ENCODE measurements at regions not wholly inside any gene's neighbourhood (a gene's known extent, or its start where the extent isn't known, plus 50 kb on each side); places are given as distances from the start of the nearest gene placed in this dataset.

DNA sequence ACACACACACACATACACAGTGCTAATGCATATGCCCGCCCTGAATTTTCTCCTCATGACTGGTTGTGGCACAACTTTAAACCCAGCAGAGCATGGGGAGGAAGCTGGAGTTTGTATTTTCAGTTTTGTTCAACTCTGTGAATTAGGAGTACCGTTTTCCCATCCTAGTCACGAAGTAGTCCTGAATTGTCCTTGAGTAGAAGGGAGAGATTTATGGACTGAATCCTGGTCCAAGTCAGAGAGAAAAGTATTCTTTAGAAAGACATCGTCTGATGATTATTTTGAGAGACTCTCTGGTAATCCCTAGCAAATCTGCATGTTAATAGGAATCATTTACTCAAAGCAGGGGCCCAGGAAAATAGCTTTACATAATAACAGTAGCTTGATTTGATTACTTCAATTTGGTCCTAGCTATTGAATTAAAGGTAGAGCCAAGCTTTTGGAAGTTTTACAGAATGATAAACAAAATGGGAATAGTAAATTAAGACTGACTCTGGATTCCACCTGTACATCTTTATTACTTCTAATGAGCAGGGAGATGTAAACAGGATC, 60.5 kb upstream of the OLIG2 start (continued):
- TF ChIP-seq, protein P1, sequence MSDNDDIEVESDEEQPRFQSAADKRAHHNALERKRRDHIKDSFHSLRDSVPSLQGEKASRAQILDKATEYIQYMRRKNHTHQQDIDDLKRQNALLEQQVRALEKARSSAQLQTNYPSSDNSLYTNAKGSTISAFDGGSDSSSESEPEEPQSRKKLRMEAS (CRISPR knock-in tag; IDR thresholded peaks at IDR 0.05) = no peak
- no peak for TF ChIP-seq ZNF121 (CRISPR knock-in tag; IDR thresholded peaks at IDR 0.05)
- TF ChIP-seq FOXP1 (CRISPR knock-in tag; IDR thresholded peaks at IDR 0.05; ENCODE audit: borderline replicate concordance) = no peak
- TF ChIP-seq, protein P2, sequence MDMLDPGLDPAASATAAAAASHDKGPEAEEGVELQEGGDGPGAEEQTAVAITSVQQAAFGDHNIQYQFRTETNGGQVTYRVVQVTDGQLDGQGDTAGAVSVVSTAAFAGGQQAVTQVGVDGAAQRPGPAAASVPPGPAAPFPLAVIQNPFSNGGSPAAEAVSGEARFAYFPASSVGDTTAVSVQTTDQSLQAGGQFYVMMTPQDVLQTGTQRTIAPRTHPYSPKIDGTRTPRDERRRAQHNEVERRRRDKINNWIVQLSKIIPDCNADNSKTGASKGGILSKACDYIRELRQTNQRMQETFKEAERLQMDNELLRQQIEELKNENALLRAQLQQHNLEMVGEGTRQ (CRISPR knock-in tag; IDR thresholded peaks at IDR 0.05) = no peak
- TF ChIP-seq, protein P3, sequence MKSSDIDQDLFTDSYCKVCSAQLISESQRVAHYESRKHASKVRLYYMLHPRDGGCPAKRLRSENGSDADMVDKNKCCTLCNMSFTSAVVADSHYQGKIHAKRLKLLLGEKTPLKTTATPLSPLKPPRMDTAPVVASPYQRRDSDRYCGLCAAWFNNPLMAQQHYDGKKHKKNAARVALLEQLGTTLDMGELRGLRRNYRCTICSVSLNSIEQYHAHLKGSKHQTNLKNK (CRISPR knock-in tag; IDR thresholded peaks at IDR 0.05) = no peak
- TF ChIP-seq ZNF138 (CRISPR knock-in tag; conservative IDR thresholded peaks at IDR 0.05) = no peak
- no peak for TF ChIP-seq ZBTB21 (CRISPR knock-in tag; IDR thresholded peaks at IDR 0.05; ENCODE audit: borderline replicate concordance)
- TF ChIP-seq, protein P4, sequence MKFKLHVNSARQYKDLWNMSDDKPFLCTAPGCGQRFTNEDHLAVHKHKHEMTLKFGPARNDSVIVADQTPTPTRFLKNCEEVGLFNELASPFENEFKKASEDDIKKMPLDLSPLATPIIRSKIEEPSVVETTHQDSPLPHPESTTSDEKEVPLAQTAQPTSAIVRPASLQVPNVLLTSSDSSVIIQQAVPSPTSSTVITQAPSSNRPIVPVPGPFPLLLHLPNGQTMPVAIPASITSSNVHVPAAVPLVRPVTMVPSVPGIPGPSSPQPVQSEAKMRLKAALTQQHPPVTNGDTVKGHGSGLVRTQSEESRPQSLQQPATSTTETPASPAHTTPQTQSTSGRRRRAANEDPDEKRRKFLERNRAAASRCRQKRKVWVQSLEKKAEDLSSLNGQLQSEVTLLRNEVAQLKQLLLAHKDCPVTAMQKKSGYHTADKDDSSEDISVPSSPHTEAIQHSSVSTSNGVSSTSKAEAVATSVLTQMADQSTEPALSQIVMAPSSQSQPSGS (CRISPR knock-in tag; IDR thresholded peaks at IDR 0.05; ENCODE audit: borderline replicate concordance, low read depth) = no peak
- TF ChIP-seq ZNF232 (CRISPR knock-in tag; IDR thresholded peaks at IDR 0.05) = no peak
- TF ChIP-seq CREB1 (CRISPR knock-in tag; IDR thresholded peaks at IDR 0.05) = no peak
- no peak for TF ChIP-seq SMAD4 (CRISPR knock-in tag; IDR thresholded peaks at IDR 0.05)

DNA sequence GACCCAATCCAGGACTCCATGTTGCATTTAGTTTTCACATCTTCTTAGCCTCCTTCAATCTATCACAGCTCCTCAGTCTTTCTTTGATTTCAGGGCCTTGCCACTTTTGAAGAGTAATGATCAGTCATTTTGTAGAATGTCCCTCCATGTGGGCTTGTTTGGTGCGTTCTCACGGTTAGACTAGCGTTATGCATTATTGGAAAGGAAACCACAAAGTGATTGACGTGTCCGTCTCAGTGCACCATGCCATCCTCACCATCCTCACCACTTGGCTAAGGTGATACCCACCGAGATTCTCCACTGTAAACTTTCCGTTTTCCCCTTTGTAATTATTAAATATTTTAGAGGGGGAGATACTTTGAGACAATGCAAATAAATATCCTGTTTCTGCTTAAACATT, 59.6 kb upstream of the OLIG2 start:
- ATAC-seq (no peak), DNase-seq (ENCODE audit: low spot score) (no peak)
- Mint-ChIP-seq H3K36me3 (peaks cover 26% of the 10 kb centered on the region), H3K9me3 (peaks cover 24% of the 10 kb centered on the region), H3K27ac (no peak overlapping the region), H3K4me1 (peaks cover 55% of the 10 kb centered on the region), H3K27me3 (ENCODE audit: low read depth) (peaks cover 6% of the 10 kb centered on the region; the same call in 1 of the 2 replicates), H3K4me3 (no peak overlapping the region)
- ChIA-PET CTCF (interaction anchor here (1.8 kb wide), 1 partner anchor 26 kb away, joined by 7 read pairs; no protein-coding TSS in a partner anchor), POLR2A (no interaction called here)
- TF ChIP-seq ZNF416 (CRISPR knock-in tag; IDR thresholded peaks at IDR 0.05) = no peak
- TF ChIP-seq, protein P5, sequence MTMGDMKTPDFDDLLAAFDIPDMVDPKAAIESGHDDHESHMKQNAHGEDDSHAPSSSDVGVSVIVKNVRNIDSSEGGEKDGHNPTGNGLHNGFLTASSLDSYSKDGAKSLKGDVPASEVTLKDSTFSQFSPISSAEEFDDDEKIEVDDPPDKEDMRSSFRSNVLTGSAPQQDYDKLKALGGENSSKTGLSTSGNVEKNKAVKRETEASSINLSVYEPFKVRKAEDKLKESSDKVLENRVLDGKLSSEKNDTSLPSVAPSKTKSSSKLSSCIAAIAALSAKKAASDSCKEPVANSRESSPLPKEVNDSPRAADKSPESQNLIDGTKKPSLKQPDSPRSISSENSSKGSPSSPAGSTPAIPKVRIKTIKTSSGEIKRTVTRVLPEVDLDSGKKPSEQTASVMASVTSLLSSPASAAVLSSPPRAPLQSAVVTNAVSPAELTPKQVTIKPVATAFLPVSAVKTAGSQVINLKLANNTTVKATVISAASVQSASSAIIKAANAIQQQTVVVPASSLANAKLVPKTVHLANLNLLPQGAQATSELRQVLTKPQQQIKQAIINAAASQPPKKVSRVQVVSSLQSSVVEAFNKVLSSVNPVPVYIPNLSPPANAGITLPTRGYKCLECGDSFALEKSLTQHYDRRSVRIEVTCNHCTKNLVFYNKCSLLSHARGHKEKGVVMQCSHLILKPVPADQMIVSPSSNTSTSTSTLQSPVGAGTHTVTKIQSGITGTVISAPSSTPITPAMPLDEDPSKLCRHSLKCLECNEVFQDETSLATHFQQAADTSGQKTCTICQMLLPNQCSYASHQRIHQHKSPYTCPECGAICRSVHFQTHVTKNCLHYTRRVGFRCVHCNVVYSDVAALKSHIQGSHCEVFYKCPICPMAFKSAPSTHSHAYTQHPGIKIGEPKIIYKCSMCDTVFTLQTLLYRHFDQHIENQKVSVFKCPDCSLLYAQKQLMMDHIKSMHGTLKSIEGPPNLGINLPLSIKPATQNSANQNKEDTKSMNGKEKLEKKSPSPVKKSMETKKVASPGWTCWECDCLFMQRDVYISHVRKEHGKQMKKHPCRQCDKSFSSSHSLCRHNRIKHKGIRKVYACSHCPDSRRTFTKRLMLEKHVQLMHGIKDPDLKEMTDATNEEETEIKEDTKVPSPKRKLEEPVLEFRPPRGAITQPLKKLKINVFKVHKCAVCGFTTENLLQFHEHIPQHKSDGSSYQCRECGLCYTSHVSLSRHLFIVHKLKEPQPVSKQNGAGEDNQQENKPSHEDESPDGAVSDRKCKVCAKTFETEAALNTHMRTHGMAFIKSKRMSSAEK (CRISPR knock-in tag; IDR thresholded peaks at IDR 0.05; ENCODE audit: borderline replicate concordance) = no peak
- TF ChIP-seq, protein P6, sequence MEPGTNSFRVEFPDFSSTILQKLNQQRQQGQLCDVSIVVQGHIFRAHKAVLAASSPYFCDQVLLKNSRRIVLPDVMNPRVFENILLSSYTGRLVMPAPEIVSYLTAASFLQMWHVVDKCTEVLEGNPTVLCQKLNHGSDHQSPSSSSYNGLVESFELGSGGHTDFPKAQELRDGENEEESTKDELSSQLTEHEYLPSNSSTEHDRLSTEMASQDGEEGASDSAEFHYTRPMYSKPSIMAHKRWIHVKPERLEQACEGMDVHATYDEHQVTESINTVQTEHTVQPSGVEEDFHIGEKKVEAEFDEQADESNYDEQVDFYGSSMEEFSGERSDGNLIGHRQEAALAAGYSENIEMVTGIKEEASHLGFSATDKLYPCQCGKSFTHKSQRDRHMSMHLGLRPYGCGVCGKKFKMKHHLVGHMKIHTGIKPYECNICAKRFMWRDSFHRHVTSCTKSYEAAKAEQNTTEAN (CRISPR knock-in tag; IDR thresholded peaks at IDR 0.05) = no peak
- TF ChIP-seq, protein P1 (CRISPR knock-in tag; IDR thresholded peaks at IDR 0.05) = no peak
- no peak for TF ChIP-seq HMGA2 (CRISPR knock-in tag; IDR thresholded peaks at IDR 0.05)
- TF ChIP-seq, protein P7, sequence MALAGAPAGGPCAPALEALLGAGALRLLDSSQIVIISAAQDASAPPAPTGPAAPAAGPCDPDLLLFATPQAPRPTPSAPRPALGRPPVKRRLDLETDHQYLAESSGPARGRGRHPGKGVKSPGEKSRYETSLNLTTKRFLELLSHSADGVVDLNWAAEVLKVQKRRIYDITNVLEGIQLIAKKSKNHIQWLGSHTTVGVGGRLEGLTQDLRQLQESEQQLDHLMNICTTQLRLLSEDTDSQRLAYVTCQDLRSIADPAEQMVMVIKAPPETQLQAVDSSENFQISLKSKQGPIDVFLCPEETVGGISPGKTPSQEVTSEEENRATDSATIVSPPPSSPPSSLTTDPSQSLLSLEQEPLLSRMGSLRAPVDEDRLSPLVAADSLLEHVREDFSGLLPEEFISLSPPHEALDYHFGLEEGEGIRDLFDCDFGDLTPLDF (CRISPR knock-in tag; IDR thresholded peaks at IDR 0.05) = no peak
- no peak for TF ChIP-seq MXD4 (CRISPR knock-in tag; IDR thresholded peaks at IDR 0.05; ENCODE audit: borderline replicate concordance)
- no peak for TF ChIP-seq OVOL2 (CRISPR knock-in tag; IDR thresholded peaks at IDR 0.05; ENCODE audit: borderline replicate concordance)
- TF ChIP-seq, protein P8, sequence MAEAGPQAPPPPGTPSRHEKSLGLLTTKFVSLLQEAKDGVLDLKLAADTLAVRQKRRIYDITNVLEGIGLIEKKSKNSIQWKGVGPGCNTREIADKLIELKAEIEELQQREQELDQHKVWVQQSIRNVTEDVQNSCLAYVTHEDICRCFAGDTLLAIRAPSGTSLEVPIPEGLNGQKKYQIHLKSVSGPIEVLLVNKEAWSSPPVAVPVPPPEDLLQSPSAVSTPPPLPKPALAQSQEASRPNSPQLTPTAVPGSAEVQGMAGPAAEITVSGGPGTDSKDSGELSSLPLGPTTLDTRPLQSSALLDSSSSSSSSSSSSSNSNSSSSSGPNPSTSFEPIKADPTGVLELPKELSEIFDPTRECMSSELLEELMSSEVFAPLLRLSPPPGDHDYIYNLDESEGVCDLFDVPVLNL (CRISPR knock-in tag; IDR thresholded peaks at IDR 0.05; ENCODE audit: borderline replicate concordance, low read depth) = no peak
- TF ChIP-seq JAZF1 (CRISPR knock-in tag; IDR thresholded peaks at IDR 0.05) = no peak
- TF ChIP-seq, protein P9, sequence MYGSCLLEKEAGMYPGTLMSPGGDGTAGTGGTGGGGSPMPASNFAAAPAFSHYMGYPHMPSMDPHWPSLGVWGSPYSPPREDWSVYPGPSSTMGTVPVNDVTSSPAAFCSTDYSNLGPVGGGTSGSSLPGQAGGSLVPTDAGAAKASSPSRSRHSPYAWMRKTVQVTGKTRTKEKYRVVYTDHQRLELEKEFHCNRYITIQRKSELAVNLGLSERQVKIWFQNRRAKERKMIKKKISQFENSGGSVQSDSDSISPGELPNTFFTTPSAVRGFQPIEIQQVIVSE (CRISPR knock-in tag; IDR thresholded peaks at IDR 0.05; ENCODE audit: borderline replicate concordance) = no peak
- no peak for TF ChIP-seq ESRRA (CRISPR knock-in tag; IDR thresholded peaks at IDR 0.05; ENCODE audit: borderline replicate concordance)
- no peak for TF ChIP-seq GABPB1 (CRISPR knock-in tag; IDR thresholded peaks at IDR 0.05)
- no peak for TF ChIP-seq FOXK1 (CRISPR knock-in tag; IDR thresholded peaks at IDR 0.05)
- no peak for TF ChIP-seq SMAD3 (CRISPR knock-in tag; IDR thresholded peaks at IDR 0.05; ENCODE audit: borderline replicate concordance)
